Peyer's patch (tissue), 4 donors: ENCODE measurements at regions not wholly inside any gene's neighbourhood (a gene's known extent, or its start where the extent isn't known, plus 50 kb on each side); places are given as distances from the start of the nearest gene placed in this dataset.
A peak's percentile ranks its signal among the peaks of the same experiment; 100 is the strongest.
"Not testable (repeated sequence)": the region's sequence is repeated elsewhere in the genome, so short reads cannot be mapped to it uniquely, and the experiment has no call there.

Experiments used
- DNase-seq, 3 donors: peaks; one replicate each; pipeline ENCODE4 v3.0.0-alpha.2; 2017 to 2019
- H3K27ac ChIP-seq, 4 donors: fragments of 200-600 bp; sonication (generic); one replicate each; pipeline ENCODE4 v1.5.1; 2016 to 2019
- H3K27me3 ChIP-seq, 2 donors: fragments of 200-600 bp; sonication (generic); one replicate each; pipeline ENCODE4 v1.5.1; 2019
- H3K36me3 ChIP-seq, 3 donors: fragments of 200-600 bp; sonication (generic); one replicate each; pipeline ENCODE4 v1.5.1; 2016 to 2019
- H3K4me1 ChIP-seq, 4 donors: fragments of 200-600 bp; sonication (generic); one replicate each; pipeline ENCODE4 v1.5.1; 2016 to 2019
- H3K4me3 ChIP-seq, 4 donors: fragments of 200-600 bp; sonication (generic); 1 replicate in 3 of 4; 2 replicates in 1 of 4; pipeline ENCODE4 v1.5.1; 2016 to 2019; ENCODE audit warnings: mild to moderate bottlenecking in 1 of 4
- H3K9me3 ChIP-seq, 4 donors: fragments of 200-600 bp; sonication (generic); one replicate each; pipeline ENCODE4 v1.5.1; 2016 to 2019; ENCODE audit warnings: mild to moderate bottlenecking in 1 of 4
- CTCF ChIP-seq, 6 experiments: fragments of 450-650 bp in 4 of 6; fragments of 200-600 bp in 2 of 6; sonication (generic) in 1 of 6; IDR thresholded peaks; one replicate each; pipeline ENCODE4 v1.5.1; 2017 to 2019; ENCODE audit warnings: antibody characterized with exemption in 6 of 6, mild to moderate bottlenecking in 3 of 6, moderate library complexity in 1 of 6
- POLR2A ChIP-seq, 2 donors: fragments of 450-650 bp; IDR thresholded peaks; one replicate each; pipeline ENCODE4 v1.5.1; 2017; ENCODE audit warnings: antibody characterized with exemption in 2 of 2, mild to moderate bottlenecking in 2 of 2, moderate library complexity in 2 of 2

GRCh38 chr7:131683536-131684125 is 127.2 kb upstream of the PODXL start:
- TF ChIP-seq POLR2A (IDR thresholded peaks at IDR 0.05): no peak
- no peak for TF ChIP-seq CTCF (IDR thresholded peaks at IDR 0.05)
- no peak overlapping the region for H3K4me3 ChIP-seq
- DNase-seq: no peak
- H3K27ac ChIP-seq: no peak overlapping the region
- no peaks in the 10 kb centered on the region for H3K9me3 ChIP-seq
- H3K4me1 ChIP-seq: no peaks in the 10 kb centered on the region
- H3K36me3 ChIP-seq: no peaks in the 10 kb centered on the region
- H3K27me3 ChIP-seq: no peaks in the 10 kb centered on the region

- no peak for TF ChIP-seq CTCF (IDR thresholded peaks at IDR 0.05)
- no peak for TF ChIP-seq POLR2A (IDR thresholded peaks at IDR 0.05)
- H3K4me1 ChIP-seq: no peaks in the 10 kb centered on the region
- DNase-seq: no peak
- H3K4me3 ChIP-seq: no peak overlapping the region
- H3K9me3 ChIP-seq: no peaks in the 10 kb centered on the region
- no peak overlapping the region for H3K27ac ChIP-seq
- H3K27me3 ChIP-seq: no peaks in the 10 kb centered on the region
- no peaks in the 10 kb centered on the region for H3K36me3 ChIP-seq
Measured at GRCh38 chr7:131681961-131682360, 125.5 kb upstream of the PODXL start.

GRCh38 chr7:131679071-131679470 is 122.6 kb upstream of the PODXL start:
- not testable (repeated sequence) for H3K27me3 ChIP-seq, DNase-seq, H3K9me3 ChIP-seq, H3K4me1 ChIP-seq, H3K27ac ChIP-seq, H3K4me3 ChIP-seq, H3K36me3 ChIP-seq

GRCh38 chr7:131676850-131677249 is 120.4 kb upstream of the PODXL start:
- not testable (repeated sequence) for H3K27me3 ChIP-seq, H3K4me3 ChIP-seq, DNase-seq, H3K27ac ChIP-seq, H3K36me3 ChIP-seq, H3K4me1 ChIP-seq, H3K9me3 ChIP-seq

- H3K27ac ChIP-seq: no peak overlapping the region
Measured at GRCh38 chr7:131674131-131674530, 117.7 kb upstream of the PODXL start.

GRCh38 chr7:131673576-131673975 is 117.1 kb upstream of the PODXL start:
- Histone ChIP-seq H3K4me3 (no peak overlapping the region), H3K9me3 (no peaks in the 10 kb centered on the region), H3K4me1 (no peaks in the 10 kb centered on the region), H3K36me3 (no peaks in the 10 kb centered on the region), H3K27ac (no peak overlapping the region), H3K27me3 (no peaks in the 10 kb centered on the region)
- no peak for TF ChIP-seq POLR2A (IDR thresholded peaks at IDR 0.05)
- no peak for TF ChIP-seq CTCF (IDR thresholded peaks at IDR 0.05)
- no peak for DNase-seq

More at GRCh38 chr7:131674131-131674530, 117.7 kb upstream of the PODXL start:
- no peaks in the 10 kb centered on the region for H3K9me3 ChIP-seq
- TF ChIP-seq CTCF (IDR thresholded peaks at IDR 0.05) (no peak), POLR2A (IDR thresholded peaks at IDR 0.05) (no peak)
- H3K4me1 ChIP-seq: no peaks in the 10 kb centered on the region
- H3K36me3 ChIP-seq: no peaks in the 10 kb centered on the region
- no peak overlapping the region for H3K4me3 ChIP-seq
- H3K27me3 ChIP-seq: no peaks in the 10 kb centered on the region
- no peak for DNase-seq

- TF ChIP-seq CTCF (IDR thresholded peaks at IDR 0.05) (no peak), POLR2A (IDR thresholded peaks at IDR 0.05) (no peak)
- H3K27ac ChIP-seq: no peak overlapping the region
- H3K4me1 ChIP-seq: no peaks in the 10 kb centered on the region
- H3K36me3 ChIP-seq: no peaks in the 10 kb centered on the region
- no peak overlapping the region for H3K4me3 ChIP-seq
- peak in 1 of 3 donors; percentile 2 for DNase-seq
- H3K9me3 ChIP-seq: peaks cover 0 to 3% (median 0%) of the 10 kb centered on the region in 4 donors
- no peaks in the 10 kb centered on the region for H3K27me3 ChIP-seq
Measured at GRCh38 chr7:131670406-131670805, 114.0 kb upstream of the PODXL start.
